ENCODE measurements at regions not wholly inside any gene's neighbourhood (a gene's known extent, or its start where the extent isn't known, plus 50 kb on each side); places are given as distances from the start of the nearest gene placed in this dataset.

- no peak for TF ChIP-seq CTCF (IDR thresholded peaks at IDR 0.05; ENCODE audit: low read depth, low read length, poor library complexity, severe bottlenecking)
- no peak for TF ChIP-seq EZH2phosphoT487 (IDR thresholded peaks at IDR 0.05; ENCODE audit: borderline replicate concordance, low read length)
Observed at GRCh38 chr3:124143047-124143446, 151.1 kb upstream of the ROPN1 start.

All from DOHH2 (cell line).